ENCODE measurements at regions not wholly inside any gene's neighbourhood (a gene's known extent, or its start where the extent isn't known, plus 50 kb on each side); places are given as distances from the start of the nearest gene placed in this dataset.

DNA sequence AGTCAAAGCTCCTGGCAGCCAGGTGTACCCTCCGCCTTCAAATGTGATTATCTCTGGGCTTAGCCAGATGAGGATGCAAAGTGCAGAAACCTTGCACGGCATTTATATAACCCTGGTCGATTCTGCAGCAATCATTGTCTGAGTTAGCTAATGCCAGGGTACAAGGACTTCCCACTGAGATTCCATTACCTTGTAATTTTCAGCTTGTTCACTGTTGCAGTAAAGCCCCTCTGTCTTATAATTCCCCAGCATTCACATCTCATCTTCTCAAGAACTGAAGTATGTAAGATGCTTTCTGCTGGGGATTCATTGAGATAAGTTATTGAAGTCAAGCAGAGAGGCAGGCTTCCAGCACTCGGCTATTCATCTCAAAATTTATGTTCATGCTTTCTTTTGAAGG, 1090.6 kb upstream of the AUTS2 start:
- DNase-seq, result no peak

GRCh38 chr7:68509054-68509453, 1089.2 kb upstream of the AUTS2 start:
- DNase-seq, result no peak

DNA sequence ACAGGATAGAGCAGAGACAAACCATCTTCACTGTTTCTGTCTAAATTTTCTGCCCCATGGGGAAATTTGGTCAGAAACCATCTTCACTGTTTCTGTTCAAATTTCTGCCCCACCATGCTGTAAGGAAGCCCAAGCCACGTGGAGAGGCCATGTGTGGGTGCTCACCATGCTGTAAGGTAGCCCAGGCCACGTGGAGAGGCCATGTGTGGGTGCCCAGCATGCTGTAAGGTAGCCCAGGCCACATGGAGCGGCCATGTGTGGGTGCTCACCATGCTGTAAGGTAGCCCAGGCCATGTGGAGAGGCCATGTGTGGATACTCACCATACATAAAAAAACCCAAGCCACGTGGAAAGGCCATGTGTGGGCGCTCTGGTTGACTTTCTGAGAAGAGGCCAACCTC, 1088.7 kb upstream of the AUTS2 start:
- no peak for DNase-seq

- DNase-seq, result no peak
Observed at GRCh38 chr7:68511281-68511680, 1087.0 kb upstream of the AUTS2 start.

GRCh38 chr7:68512466-68512865, 1085.8 kb upstream of the AUTS2 start:
- DNase-seq, result no peak

DNA sequence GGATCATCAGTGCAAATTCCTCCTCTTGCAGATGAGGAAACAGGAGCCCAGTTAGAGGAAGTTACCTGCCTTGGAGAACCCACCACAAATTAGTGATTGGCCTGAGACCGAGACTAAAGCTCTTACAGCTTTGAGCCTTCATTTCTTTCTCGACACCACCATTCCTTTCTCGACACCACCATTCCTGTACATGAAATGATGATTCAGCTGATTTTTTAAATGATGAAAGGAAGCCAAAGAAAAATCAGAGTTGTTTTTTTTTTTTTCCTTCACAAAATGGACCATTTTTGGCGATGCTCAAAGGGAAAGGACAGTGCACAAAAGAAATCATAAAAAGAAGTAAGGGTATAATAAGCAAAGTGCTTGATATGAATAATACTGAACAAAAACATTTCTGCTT, 1080.2 kb upstream of the AUTS2 start:
- no peak for DNase-seq

DNA sequence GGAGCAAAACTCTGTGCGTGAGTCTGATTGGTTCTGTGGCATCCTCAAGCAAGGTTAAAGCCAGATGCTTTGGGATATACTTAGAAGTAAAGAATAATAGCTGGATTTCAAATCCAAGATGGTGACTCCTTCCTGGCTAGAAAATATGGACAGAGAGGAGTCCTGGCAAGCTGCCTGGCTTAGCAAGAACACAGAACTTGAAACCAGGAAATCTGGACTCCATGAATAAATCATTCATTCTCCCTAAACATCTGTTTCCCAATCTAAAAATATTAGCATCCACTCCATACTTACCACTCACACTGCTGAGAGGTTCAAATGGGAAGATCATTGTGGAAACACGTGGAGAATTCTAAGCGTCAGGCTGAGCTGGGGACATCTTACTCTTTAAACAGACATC, 1074.1 kb upstream of the AUTS2 start:
- no peak for DNase-seq

DNA sequence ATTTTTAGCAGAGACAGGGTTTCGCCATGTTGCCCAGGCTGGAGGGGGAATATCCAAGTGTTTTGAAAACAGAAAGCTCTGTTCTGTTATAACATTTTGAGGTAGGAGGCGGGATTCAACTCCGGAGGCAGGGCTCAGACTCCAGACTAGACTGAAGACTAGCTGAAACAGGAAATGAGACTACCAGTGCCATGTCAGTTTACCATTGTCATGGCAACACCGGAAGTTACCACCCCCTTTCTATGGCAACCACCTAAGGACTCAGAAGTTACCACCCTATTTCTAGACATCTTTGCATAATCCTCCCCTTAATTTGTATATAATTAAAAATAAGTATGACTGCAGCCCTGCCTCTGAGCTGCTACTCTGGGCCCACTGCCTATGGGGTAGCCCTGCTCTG, 1069.1 kb upstream of the AUTS2 start:
- no peak for DNase-seq

- DNase-seq, result no peak
Observed at GRCh38 chr7:68535266-68535665, 1063.0 kb upstream of the AUTS2 start.

- DNase-seq, result no peak
Observed at GRCh38 chr7:68537051-68537773, 1061.1 kb upstream of the AUTS2 start.

DNA sequence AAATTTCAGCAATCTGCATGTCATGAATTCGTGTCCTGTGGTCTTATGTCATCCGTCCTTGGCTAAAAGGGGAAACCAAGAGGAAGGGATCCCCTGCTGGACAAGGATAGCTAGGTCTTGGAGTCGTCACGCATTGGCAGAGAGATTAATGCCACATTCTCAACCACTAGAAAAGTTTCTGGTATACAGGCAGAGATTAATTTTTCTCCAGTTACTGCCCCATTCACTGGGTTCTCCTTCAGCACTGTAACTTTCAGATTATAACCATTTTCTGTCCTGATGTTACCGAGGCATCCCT, 1060.6 kb upstream of the AUTS2 start:
- no peak for DNase-seq

GRCh38 chr7:68542831-68543230, 1055.4 kb upstream of the AUTS2 start:
- DNase-seq, result no peak

DNA sequence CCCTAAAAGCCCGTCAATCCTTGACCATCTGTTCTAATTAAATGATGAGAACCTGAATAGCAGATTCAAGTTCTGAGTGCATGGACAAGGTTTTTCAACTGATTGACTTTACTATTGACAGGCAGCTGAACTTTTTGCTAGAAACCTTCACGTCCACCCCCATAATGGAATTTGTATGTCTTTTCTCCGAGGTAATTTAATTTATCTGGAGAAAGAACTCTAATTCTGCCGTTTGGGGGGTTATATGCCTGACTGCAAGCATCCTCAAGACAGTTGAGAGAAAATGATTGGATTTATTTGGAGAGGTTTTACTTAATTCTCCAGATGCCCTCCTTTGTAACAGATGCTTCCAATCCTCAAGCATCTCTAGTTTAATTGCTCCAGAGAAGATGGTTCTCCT, 1053.4 kb upstream of the AUTS2 start:
- DNase-seq, result no peak

- no peak for DNase-seq
Observed at GRCh38 chr7:68547181-68547580, 1051.1 kb upstream of the AUTS2 start.

DNA sequence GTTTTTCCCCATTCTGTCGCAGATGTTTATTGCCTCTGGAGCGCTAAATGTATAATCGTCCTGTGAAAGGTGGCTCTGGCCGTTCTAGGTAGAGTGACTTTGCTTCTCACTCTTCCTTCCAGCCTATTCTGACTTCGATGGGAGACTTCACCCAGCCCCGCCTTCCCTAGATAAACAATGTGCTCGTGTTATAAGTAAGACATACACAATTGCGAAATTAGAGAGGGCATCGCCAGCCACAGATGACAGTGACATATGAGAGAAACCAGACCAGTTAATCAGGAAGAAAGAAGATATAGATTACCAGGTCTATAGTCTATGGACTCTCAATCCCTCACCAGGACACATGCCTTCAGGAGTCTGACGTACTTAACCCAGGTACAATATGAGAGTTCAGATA, 1050.5 kb upstream of the AUTS2 start:
- DNase-seq, result no peak

DNA sequence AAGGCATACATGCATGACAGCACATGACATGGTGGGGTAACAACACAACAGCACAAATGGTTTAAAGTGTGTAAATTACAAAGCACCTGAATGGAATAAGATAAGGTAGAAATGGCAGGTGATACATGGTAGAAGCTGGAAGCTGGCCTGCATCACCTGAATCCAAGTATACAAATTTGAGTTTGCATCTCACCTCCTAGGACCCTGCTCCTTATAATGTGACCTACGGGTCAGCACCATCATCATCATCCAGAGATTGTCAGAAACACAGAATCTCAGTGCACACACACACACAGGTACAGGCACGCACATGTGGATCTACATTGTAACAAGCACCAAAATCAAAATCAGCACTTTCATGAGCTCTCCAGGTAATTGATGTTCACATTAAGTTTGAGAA, 1048.2 kb upstream of the AUTS2 start:
- DNase-seq, result no peak

- DNase-seq, result no peak
Observed at GRCh38 chr7:68550635-68551034, 1047.6 kb upstream of the AUTS2 start.

DNA sequence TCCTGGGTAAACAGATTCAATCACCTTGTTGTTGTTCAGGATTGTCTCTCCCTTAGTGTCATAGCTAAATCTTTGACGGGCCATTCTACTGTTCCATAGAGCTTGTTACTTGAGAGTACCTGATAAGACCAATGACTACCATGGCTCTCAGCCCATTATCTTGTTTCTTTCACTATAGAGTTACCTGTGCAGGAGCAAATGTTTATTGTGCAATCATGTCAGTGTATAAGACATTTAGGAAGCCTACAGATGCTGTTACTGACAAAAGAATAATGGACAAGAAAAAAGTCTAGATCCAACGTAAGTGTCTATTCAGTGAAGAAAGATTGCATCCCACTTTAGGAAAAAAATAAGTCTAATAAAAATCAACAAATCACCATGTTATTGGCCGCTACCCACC, 1041.7 kb upstream of the AUTS2 start:
- no peak for DNase-seq

GRCh38 chr7:68559518-68559917, 1038.8 kb upstream of the AUTS2 start:
- no peak for DNase-seq

DNA sequence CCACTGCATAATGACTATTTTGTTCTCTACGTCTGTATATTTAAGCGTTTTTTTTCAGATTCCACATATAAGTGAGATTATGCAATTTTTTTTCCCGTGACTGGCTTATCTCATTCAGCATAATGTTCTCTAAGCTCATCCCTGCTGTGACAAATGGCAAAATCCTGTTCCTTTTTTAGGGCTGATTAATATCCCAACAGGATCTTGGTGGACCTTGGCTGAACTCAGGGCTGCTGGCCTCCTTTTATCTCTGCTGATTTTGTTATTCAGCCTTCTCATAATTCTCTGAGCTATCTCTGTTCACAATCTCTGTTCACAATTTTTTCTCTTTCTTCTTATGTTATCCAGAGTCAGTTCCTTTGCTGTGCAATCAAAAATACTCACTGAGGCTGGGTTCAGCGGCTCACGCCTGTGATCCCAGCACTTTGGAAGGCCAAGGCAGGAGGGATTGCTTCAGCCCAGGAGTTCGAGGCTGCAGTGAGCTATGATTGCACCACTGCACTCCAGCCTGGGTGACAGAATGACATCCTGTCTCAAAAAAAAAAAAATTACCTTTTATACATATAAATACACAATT, 1035.9 kb upstream of the AUTS2 start:
- DNase-seq, result no peak

DNA sequence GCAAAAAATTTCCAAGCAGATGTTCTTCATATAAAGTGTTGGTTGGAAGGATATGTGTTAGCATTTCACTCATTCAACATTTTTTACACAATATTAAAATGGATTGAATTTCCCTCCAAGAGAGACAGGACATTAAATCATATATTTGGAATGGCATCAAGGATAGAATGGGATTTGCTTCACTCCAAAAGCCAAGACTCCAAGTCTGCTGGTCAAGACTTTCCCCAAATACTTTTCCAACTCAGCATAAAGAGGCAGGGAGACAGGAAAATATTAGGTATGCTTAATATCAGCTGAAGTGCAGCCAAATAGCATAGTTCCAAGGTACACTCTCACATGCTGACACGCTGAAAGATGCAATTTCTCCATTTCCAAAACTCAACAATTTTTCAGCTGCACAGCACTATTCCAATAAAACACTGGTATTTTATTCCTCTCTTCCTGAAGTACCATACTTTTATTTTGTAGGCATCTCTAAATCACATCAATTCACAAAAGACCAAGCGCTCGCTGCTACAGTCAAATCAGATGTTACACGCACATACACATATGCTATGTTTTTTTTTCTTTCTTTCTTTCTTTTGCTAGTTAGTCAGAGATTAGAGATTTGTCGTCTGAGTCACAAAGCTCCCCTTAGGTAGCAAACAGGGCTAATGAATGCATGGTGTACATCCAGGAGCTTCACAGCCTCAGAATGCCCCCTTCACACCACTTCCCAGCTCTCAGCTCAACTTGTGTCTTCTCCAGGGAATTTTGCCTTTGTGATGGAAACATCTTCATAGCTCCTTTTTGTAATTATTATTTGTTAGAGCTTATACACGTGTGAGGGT, 1033.8 kb upstream of the AUTS2 start:
- no peak for DNase-seq

- no peak for DNase-seq
Observed at GRCh38 chr7:68571286-68571685, 1027.0 kb upstream of the AUTS2 start.

DNA sequence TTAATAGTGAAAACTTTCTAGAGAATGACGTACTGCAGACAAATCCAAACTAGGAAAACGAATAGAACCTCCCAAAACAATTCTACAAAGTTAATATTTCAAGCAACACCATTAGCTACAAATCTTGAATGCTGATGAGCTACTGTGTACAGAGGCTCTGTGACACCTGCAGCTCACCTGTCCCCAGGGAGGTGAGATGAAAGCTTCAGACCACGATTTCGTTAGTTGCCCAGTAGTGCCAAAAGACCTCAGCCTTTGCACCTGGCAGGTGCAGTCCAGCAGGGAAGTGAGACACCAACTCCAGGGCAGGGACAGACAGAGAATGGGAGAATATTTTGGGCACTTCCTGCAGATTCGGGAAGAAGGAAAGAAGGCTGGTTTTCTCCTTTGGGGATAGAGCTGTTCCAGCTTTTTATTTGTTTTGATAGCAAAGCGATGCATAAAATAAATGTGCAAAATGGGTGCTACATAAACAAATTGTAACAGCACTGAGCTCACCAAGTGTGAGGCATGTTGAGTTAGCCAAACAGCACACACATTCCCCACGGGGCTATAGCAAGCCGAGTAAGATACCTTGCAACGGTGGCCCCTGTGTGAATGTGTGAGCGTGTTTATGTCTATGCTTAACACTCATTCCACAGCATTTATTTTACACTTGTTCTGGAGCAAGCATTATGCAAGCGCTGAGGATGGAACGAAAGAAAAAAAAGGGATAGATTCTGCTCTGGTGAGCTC, 1024.8 kb upstream of the AUTS2 start:
- DNase-seq, result no peak

DNA sequence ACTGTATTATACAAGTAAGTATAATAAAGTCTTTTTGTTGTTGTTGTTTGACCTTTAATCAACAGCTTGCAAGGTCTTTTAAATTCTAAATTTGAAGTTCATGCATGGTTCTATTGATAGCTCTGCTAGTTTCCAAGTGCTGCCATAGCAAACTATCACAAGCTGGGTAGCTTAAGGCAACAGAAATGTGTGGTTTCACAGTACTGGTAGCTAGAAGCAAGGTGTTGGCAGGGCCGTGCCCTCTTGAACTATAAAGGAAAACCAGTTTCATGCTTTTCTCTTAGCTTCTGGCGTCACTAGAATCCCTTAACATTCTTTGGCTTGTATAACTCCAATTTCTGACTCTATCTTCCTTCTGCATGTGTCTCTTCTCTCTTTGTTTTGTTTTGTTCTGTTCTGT, 1021.9 kb upstream of the AUTS2 start:
- no peak for DNase-seq
